Smooth muscle cell (in vitro differentiated cells): ENCODE measurements at regions not wholly inside any gene's neighbourhood (a gene's known extent, or its start where the extent isn't known, plus 50 kb on each side); places are given as distances from the start of the nearest gene placed in this dataset.

ENCODE experiments used
- DNase-seq: peaks from one replicate; lab custom pipeline; 2025; ENCODE audit not compliant: unreplicated experiment; lab: John Stamatoyannopoulos, UW
- H2AFZ ChIP-seq: fragments of 200-600 bp; sonication (generic); 2 replicates; pipeline ENCODE4 v1.6.0; 2016; ENCODE audit warnings: antibody characterized with exemption, low read depth, mild to moderate bottlenecking
- H3F3A ChIP-seq: fragments of 200-600 bp; sonication (generic); 2 replicates; pipeline ENCODE4 v1.6.0; 2017; ENCODE audit warnings: antibody characterized with exemption, low read depth
- H3K27ac ChIP-seq: fragments of 200-600 bp; sonication (generic); 2 replicates; pipeline ENCODE4 v1.5.1; 2016; ENCODE audit warnings: low read depth, mild to moderate bottlenecking
- H3K27me3 ChIP-seq: fragments of 200-600 bp; sonication (generic); 2 replicates; pipeline ENCODE4 v1.6.1; 2016; ENCODE audit warnings: low read depth, mild to moderate bottlenecking
- H3K36me3 ChIP-seq: fragments of 200-600 bp; sonication (generic); 2 replicates; pipeline ENCODE4 v1.5.1; 2016; ENCODE audit warnings: low read depth
- H3K4me1 ChIP-seq: fragments of 200-600 bp; sonication (generic); 2 replicates; pipeline ENCODE4 v1.5.1; 2016; ENCODE audit warnings: low read depth
- H3K4me2 ChIP-seq: fragments of 200-600 bp; sonication (generic); 2 replicates; pipeline ENCODE4 v1.6.0; 2016; ENCODE audit warnings: mild to moderate bottlenecking
- H3K4me3 ChIP-seq: fragments of 200-600 bp; sonication (generic); 2 replicates; pipeline ENCODE4 v1.5.1; 2016; ENCODE audit warnings: mild to moderate bottlenecking
- H3K79me2 ChIP-seq: fragments of 200-600 bp; sonication (generic); 2 replicates; pipeline ENCODE4 v1.6.0; 2016; ENCODE audit warnings: low read depth, mild to moderate bottlenecking
- H3K9ac ChIP-seq: fragments of 200-600 bp; sonication (generic); 2 replicates; pipeline ENCODE4 v1.6.0; 2016; ENCODE audit warnings: low read depth
- H3K9me3 ChIP-seq: fragments of 200-600 bp; sonication (generic); replicated peaks from 2 replicates; pipeline ENCODE4 v1.5.1; 2016; ENCODE audit warnings: low read depth
- H4K20me1 ChIP-seq: fragments of 200-600 bp; sonication (generic); 2 replicates; pipeline ENCODE4 v1.6.0; 2016; ENCODE audit warnings: low read depth
- WGBS: methylation state at CpG from one replicate; pipeline ENCODE4 v1.1.7; 2016; ENCODE audit warnings: low lambda C conversion rate; 5-methylcytosine and 5-hydroxymethylcytosine counted together
- TF ChIP-seq, protein P1 (sequence below): fragments of 200-600 bp; sonication (generic); IDR thresholded peaks from 2 replicates; pipeline ENCODE4 v1.5.1; 2017; ENCODE audit warnings: borderline replicate concordance, mild to moderate bottlenecking, antibody characterized with exemption; ENCODE audit not compliant: insufficient read depth, poor library complexity, severe bottlenecking

DNA sequence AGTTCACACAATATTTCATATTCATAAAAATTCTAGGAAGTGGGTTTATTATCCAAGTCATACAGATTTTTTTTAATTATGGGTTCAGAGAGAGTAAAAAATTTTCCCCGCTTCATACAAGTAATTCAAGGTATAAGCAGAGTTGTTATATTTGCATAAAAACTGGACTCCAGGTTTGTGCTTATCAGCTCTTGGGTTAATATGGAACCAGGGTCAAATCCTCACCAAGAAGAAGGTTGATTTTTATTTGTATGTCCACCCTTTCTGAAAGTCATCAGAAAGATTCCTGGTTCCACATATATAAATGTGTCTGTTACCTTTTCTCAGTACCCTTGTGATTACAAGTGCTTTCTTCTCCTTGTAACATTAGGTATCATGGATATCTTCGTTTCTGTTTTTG is 143.8 kb upstream of the PKN2 start:
- Histone ChIP-seq H3K27me3 (no peaks in the 10 kb centered on the region), H3K27ac (no peak overlapping the region), H3K4me3 (no peak overlapping the region), H4K20me1 (no peaks in the 10 kb centered on the region), H3K79me2 (no peaks in the 10 kb centered on the region), H3K36me3 (no peaks in the 10 kb centered on the region), H3F3A (no peaks in the 10 kb centered on the region), H3K9ac (no peak overlapping the region), H3K4me1 (no peaks in the 10 kb centered on the region), H2AFZ (no peak overlapping the region), H3K9me3 (no peaks in the 10 kb centered on the region), H3K4me2 (no peak overlapping the region)
- TF ChIP-seq, protein P1, sequence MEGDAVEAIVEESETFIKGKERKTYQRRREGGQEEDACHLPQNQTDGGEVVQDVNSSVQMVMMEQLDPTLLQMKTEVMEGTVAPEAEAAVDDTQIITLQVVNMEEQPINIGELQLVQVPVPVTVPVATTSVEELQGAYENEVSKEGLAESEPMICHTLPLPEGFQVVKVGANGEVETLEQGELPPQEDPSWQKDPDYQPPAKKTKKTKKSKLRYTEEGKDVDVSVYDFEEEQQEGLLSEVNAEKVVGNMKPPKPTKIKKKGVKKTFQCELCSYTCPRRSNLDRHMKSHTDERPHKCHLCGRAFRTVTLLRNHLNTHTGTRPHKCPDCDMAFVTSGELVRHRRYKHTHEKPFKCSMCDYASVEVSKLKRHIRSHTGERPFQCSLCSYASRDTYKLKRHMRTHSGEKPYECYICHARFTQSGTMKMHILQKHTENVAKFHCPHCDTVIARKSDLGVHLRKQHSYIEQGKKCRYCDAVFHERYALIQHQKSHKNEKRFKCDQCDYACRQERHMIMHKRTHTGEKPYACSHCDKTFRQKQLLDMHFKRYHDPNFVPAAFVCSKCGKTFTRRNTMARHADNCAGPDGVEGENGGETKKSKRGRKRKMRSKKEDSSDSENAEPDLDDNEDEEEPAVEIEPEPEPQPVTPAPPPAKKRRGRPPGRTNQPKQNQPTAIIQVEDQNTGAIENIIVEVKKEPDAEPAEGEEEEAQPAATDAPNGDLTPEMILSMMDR: no peak
- WGBS: 89% methylated on average over 2 of the region's 2 CpGs
- DNase-seq: no peak

DNA sequence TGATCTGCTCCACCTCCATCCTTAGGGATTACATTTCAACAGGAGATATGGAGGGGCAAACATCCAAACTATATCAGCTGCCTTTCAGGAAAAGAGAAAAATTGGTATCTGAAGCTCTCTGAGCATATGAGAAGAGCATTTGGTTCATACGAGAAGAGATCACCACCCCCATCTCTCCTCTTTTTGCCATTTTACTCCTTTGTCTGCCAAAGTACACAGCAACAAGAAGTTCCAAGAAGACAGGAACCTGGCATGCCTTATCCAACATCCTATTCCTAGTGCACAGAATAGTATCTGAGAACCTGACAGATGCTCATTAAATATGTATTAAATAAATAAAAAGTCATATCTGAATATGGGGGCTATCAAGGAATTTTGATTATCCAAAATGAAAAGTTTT is 142.5 kb upstream of the PKN2 start:
- H3K36me3 ChIP-seq: no peaks in the 10 kb centered on the region
- no peak overlapping the region for H2AFZ ChIP-seq
- H3K9me3 ChIP-seq: no peaks in the 10 kb centered on the region
- H3K79me2 ChIP-seq: no peaks in the 10 kb centered on the region
- no peak overlapping the region for H3K27ac ChIP-seq
- H3K4me1 ChIP-seq: no peaks in the 10 kb centered on the region
- DNase-seq: no peak
- 73% methylated on average over 1 of the region's 1 CpG for WGBS
- H3K9ac ChIP-seq: no peak overlapping the region
- H4K20me1 ChIP-seq: no peaks in the 10 kb centered on the region
- H3K27me3 ChIP-seq: no peaks in the 10 kb centered on the region
- H3K4me2 ChIP-seq: no peak overlapping the region
- TF ChIP-seq, protein P1: no peak
- H3K4me3 ChIP-seq: no peak overlapping the region
- no peaks in the 10 kb centered on the region for H3F3A ChIP-seq

DNA sequence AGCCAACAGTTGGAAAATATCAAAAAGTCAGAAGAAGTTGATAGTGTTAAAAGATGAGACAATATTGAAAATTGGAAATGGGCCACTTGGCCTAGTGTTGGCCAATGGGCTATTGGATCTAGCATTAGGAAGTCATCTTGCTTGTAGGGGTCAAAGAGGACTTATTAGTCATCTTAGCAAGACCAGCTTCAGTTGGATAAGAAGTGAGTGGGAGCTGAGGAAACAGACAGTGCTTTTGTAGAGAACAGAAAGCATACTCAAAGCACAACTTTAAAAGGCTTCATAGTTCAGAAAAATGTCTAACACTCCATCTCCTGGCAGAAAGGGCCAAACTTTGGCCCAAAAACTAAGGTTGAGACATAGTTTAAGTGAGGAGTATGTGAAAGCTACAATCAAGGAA is 139.9 kb upstream of the PKN2 start:
- no peak overlapping the region for H3K9ac ChIP-seq
- H3K9me3 ChIP-seq: no peaks in the 10 kb centered on the region
- no peak overlapping the region for H3K4me3 ChIP-seq
- no peaks in the 10 kb centered on the region for H3F3A ChIP-seq
- H3K36me3 ChIP-seq: no peaks in the 10 kb centered on the region
- DNase-seq: no peak
- H3K79me2 ChIP-seq: no peaks in the 10 kb centered on the region
- no peak overlapping the region for H3K4me2 ChIP-seq
- no peaks in the 10 kb centered on the region for H4K20me1 ChIP-seq
- TF ChIP-seq, protein P1: no peak
- H2AFZ ChIP-seq: no peak overlapping the region
- H3K27ac ChIP-seq: no peak overlapping the region
- no peaks in the 10 kb centered on the region for H3K27me3 ChIP-seq
- H3K4me1 ChIP-seq: no peaks in the 10 kb centered on the region

DNA sequence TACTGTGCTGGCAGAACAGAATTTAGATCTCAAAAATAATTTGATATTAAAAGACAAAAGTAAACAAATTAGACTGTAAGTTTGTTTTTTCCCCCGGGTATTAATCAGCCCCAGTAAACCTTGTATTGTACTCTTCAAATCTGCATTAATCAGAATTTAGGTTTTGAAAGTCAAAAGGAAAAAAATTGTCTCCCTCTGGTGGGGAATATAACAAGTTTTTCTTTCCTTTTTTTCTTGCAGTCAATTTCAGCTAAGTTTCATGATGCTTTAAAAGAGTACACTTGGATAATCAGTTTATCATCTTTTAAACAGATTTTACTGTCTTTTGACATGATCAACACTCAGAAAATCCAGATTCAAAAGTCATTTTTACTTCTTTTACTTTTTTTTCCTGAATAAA is 134.5 kb upstream of the PKN2 start:
- WGBS: 71% methylated on average over 1 of the region's 1 CpG
- no peak for DNase-seq
- no peaks in the 10 kb centered on the region for H3K79me2 ChIP-seq
- H3K4me3 ChIP-seq: no peak overlapping the region
- H3K9me3 ChIP-seq: no peaks in the 10 kb centered on the region
- no peaks in the 10 kb centered on the region for H3K36me3 ChIP-seq
- H4K20me1 ChIP-seq: no peaks in the 10 kb centered on the region
- H3K27ac ChIP-seq: no peak overlapping the region
- no peaks in the 10 kb centered on the region for H3K27me3 ChIP-seq
- no peak overlapping the region for H3K9ac ChIP-seq
- H3F3A ChIP-seq: no peaks in the 10 kb centered on the region
- H2AFZ ChIP-seq: no peak overlapping the region
- H3K4me2 ChIP-seq: no peak overlapping the region
- TF ChIP-seq, protein P1: peak; percentile 23
- no peaks in the 10 kb centered on the region for H3K4me1 ChIP-seq
